ENCODE measurements at regions not wholly inside any gene's neighbourhood (a gene's known extent, or its start where the extent isn't known, plus 50 kb on each side); places are given as distances from the start of the nearest gene placed in this dataset.

DNA sequence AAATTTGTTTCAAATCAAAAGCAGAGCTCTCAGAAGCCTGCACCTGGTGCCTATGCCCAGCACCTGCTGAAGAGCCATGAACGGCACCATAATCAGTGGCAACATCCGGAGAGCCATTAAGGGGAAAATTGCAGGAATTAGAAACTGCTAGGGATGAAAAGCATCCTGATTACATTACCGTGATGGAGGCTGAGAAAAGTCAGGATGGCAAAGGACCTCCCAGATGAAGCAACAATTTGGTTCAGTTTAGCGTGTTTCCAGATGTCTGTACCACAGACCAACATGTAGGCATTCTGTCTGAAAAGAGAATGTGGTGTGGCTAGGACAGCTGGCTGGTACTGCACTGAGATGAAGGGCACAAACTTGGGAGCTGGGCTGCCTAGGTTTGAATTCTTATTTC lies 106.1 kb downstream of the EOMES start:
- no peak for TF ChIP-seq EZH2phosphoT487 (IDR thresholded peaks at IDR 0.05; ENCODE audit: borderline replicate concordance, low read length)
- TF ChIP-seq, protein P1, sequence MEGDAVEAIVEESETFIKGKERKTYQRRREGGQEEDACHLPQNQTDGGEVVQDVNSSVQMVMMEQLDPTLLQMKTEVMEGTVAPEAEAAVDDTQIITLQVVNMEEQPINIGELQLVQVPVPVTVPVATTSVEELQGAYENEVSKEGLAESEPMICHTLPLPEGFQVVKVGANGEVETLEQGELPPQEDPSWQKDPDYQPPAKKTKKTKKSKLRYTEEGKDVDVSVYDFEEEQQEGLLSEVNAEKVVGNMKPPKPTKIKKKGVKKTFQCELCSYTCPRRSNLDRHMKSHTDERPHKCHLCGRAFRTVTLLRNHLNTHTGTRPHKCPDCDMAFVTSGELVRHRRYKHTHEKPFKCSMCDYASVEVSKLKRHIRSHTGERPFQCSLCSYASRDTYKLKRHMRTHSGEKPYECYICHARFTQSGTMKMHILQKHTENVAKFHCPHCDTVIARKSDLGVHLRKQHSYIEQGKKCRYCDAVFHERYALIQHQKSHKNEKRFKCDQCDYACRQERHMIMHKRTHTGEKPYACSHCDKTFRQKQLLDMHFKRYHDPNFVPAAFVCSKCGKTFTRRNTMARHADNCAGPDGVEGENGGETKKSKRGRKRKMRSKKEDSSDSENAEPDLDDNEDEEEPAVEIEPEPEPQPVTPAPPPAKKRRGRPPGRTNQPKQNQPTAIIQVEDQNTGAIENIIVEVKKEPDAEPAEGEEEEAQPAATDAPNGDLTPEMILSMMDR (IDR thresholded peaks at IDR 0.05; ENCODE audit: low read depth, low read length, poor library complexity, severe bottlenecking), result no peak
